Endothelial cell of umbilical vein (primary cell): ENCODE measurements at regions not wholly inside any gene's neighbourhood (a gene's known extent, or its start where the extent isn't known, plus 50 kb on each side); places are given as distances from the start of the nearest gene placed in this dataset.

ENCODE experiments used
- BruUV-seq: library from RNA; stranded (reverse); fragments of 400-500 nt; replicated peaks from 2 replicates; lab custom pipeline; 2021; lab: Mats Ljungman, UMichigan
- CTCF ChIA-PET: fragments of 300-600, 350-600 bp; sonication (Branson Sonifier 250); formaldehyde crosslinking; loops from one replicate; lab custom pipeline; 2021; ENCODE audit warnings: antibody characterized with exemption, inconsistent platforms; lab: Charles Lee
- POLR2A ChIA-PET: fragments of 300-600, 350-600 bp; sonication (Branson Sonifier 250); formaldehyde crosslinking; loops from one replicate; lab custom pipeline; 2021; ENCODE audit warnings: antibody characterized with exemption, inconsistent platforms; lab: Charles Lee
- DNase-seq: peaks from one replicate; pipeline ENCODE4 v3.0.0-alpha.2; 2011; ENCODE audit warnings: low read depth, low spot score
- FAIRE-seq: peaks from 2 replicates; lab custom pipeline; 2011; peaks lifted over from hg19 to GRCh38; lab: Jason Lieb, UNC
- H2AFZ ChIP-seq: 2 replicates; pipeline ENCODE4 v1.6.0; 2012; ENCODE audit warnings: low read depth, low read length, control low read depth, inconsistent platforms
- H3K27ac ChIP-seq: 2 replicates; pipeline ENCODE4 v1.5.1; 2011; ENCODE audit warnings: low read depth, mild to moderate bottlenecking, control low read depth, low read length, moderate library complexity; ENCODE audit not compliant: insufficient read depth
- H3K27me3 ChIP-seq, 2 experiments: 2 replicates each; pipeline versions ENCODE4 v1.6.0 to v1.6.1; 2011; ENCODE audit warnings: low read length in 2 of 2, mixed read lengths in 1 of 2; ENCODE audit not compliant: control insufficient read depth in 2 of 2, insufficient read depth in 2 of 2
- H3K36me3 ChIP-seq, 2 experiments: 2 replicates in 1 of 2; 3 replicates in 1 of 2; pipeline ENCODE4 v1.5.1; 2011; ENCODE audit warnings: low read length in 2 of 2, mild to moderate bottlenecking in 1 of 2, moderate library complexity in 1 of 2; ENCODE audit not compliant: control insufficient read depth in 2 of 2, insufficient read depth in 2 of 2; ENCODE audit errors: extremely low read depth in 1 of 2
- H3K4me1 ChIP-seq: 3 replicates; pipeline ENCODE4 v1.5.1; 2011; ENCODE audit warnings: mild to moderate bottlenecking, low read length; ENCODE audit not compliant: control insufficient read depth, insufficient read depth; ENCODE audit errors: extremely low read depth
- H3K4me2 ChIP-seq: 2 replicates; pipeline ENCODE4 v1.6.1; 2011; ENCODE audit warnings: low read length, control low read depth, mixed read lengths; ENCODE audit not compliant: insufficient read depth
- H3K4me3 ChIP-seq, 3 experiments: fragments of 200-600 bp in 1 of 3; sonication (generic), shearing (Covaris generic) in 1 of 3; replicated peaks in 1 of 3; 2 replicates each; pipeline ENCODE4 v1.5.1; 2011 to 2016; ENCODE audit warnings: control low read depth in 3 of 3, low read length in 3 of 3, mild to moderate bottlenecking in 2 of 3, inconsistent platforms in 1 of 3, low read depth in 1 of 3, moderate library complexity in 1 of 3; ENCODE audit not compliant: insufficient read depth in 1 of 3
- H3K79me2 ChIP-seq: 2 replicates; pipeline ENCODE4 v1.6.0; 2012; ENCODE audit warnings: low read length, inconsistent platforms; ENCODE audit not compliant: control insufficient read depth, insufficient read depth
- H3K9ac ChIP-seq: replicated peaks from 2 replicates; pipeline ENCODE3; 2011; ENCODE audit warnings: low read length, control low read depth; ENCODE audit not compliant: insufficient read depth; ENCODE audit errors: extremely low read depth
- H3K9me1 ChIP-seq: replicated peaks from 3 replicates; pipeline ENCODE4 v1.6.0; 2011; ENCODE audit warnings: mild to moderate bottlenecking, low read length; ENCODE audit not compliant: control insufficient read depth, insufficient read depth; ENCODE audit errors: extremely low read depth
- H3K9me3 ChIP-seq: replicated peaks from 2 replicates; pipeline ENCODE4 v1.5.1; 2012; ENCODE audit warnings: low read length, inconsistent platforms; ENCODE audit not compliant: control insufficient read depth, insufficient read depth
- H4K20me1 ChIP-seq: replicated peaks from 2 replicates; pipeline ENCODE3; 2011; ENCODE audit warnings: mild to moderate bottlenecking, low read length; ENCODE audit not compliant: control insufficient read depth, insufficient read depth; ENCODE audit errors: extremely low read depth
- CTCF ChIP-seq, 2 donors: IDR thresholded peaks; 1 replicate in 1 of 2; 2 replicates in 1 of 2; pipeline ENCODE4 v1.5.1; 2011; ENCODE audit warnings: low read length in 2 of 2, mild to moderate bottlenecking in 2 of 2, moderate library complexity in 2 of 2, control low read depth in 1 of 2, inconsistent platforms in 1 of 2, low read depth in 1 of 2; ENCODE audit not compliant: insufficient read depth in 1 of 2; ENCODE audit errors: extremely low read depth in 1 of 2
- EZH2 ChIP-seq: IDR thresholded peaks from 2 replicates; pipeline ENCODE4 v1.6.1; 2012; ENCODE audit warnings: borderline replicate concordance, low read depth, mild to moderate bottlenecking, moderate library complexity, low read length, inconsistent platforms; ENCODE audit not compliant: severe bottlenecking
- FOS ChIP-seq: IDR thresholded peaks from 2 replicates; pipeline ENCODE4 v1.6.1; 2011; ENCODE audit warnings: mild to moderate bottlenecking, low read length, moderate library complexity, borderline replicate concordance; ENCODE audit not compliant: insufficient read depth
- GATA2 ChIP-seq: IDR thresholded peaks from 2 replicates; pipeline ENCODE4 v1.7.0; 2011; ENCODE audit warnings: low read depth, mild to moderate bottlenecking, moderate library complexity, mixed read lengths, low read length; ENCODE audit not compliant: insufficient read length, insufficient read depth
- JUN ChIP-seq: IDR thresholded peaks from 2 replicates; pipeline ENCODE4 v1.6.1; 2011; ENCODE audit warnings: borderline replicate concordance, low read depth; ENCODE audit not compliant: insufficient read length, insufficient read depth
- MYC ChIP-seq: IDR thresholded peaks from one replicate; pipeline ENCODE4 v1.6.1; 2011; ENCODE audit warnings: mild to moderate bottlenecking, low read depth, low read length
- POLR2A ChIP-seq: IDR thresholded peaks from 2 replicates; pipeline ENCODE4 v1.6.1; 2012; ENCODE audit warnings: low read depth, mild to moderate bottlenecking, control low read depth, low read length
- POLR2AphosphoS5 ChIP-seq: IDR thresholded peaks from 2 replicates; pipeline ENCODE4 v1.6.1; 2012; ENCODE audit warnings: low read depth, mild to moderate bottlenecking, control low read depth, low read length, moderate library complexity; ENCODE audit not compliant: insufficient read depth
- dilution Hi-C: fragments of 300-500 bp; cut with MboI; formaldehyde crosslinking; loops from one replicate; pipeline ENCODE4 v1.15.0; 2019; ENCODE audit warnings: low sequenced_read_pairs; ENCODE audit not compliant: extremely low pct_ligation_motif_present
- intact Hi-C: fragments of 100-400 bp; cut with micrococcal nuclease; formaldehyde crosslinking; loops from one replicate; pipeline ENCODE4 v1.10.0; 2022
- TF ChIP-seq, protein P1 (sequence below): IDR thresholded peaks from 2 replicates; pipeline ENCODE4 v1.6.1; 2011; ENCODE audit not compliant: insufficient read depth, insufficient read length

- no peak for DNase-seq
- no peaks in the 10 kb centered on the region for H3K79me2 ChIP-seq
- no peak overlapping the region for H3K4me2 ChIP-seq
- TF ChIP-seq CTCF (IDR thresholded peaks at IDR 0.05; ENCODE audit: extremely low read depth in 1 of 2, insufficient read depth in 1 of 2, low read depth in 1 of 2, low read length in 2 of 2) (no peak), POLR2AphosphoS5 (no peak), FOS (no peak), EZH2 (no peak), GATA2 (no peak), JUN (no peak), MYC (no peak), POLR2A (no peak)
- TF ChIP-seq, protein P1, sequence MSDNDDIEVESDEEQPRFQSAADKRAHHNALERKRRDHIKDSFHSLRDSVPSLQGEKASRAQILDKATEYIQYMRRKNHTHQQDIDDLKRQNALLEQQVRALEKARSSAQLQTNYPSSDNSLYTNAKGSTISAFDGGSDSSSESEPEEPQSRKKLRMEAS = no peak
- FAIRE-seq = no peak
- peaks cover 12% of the 10 kb centered on the region for H3K9me3 ChIP-seq
- no peak overlapping the region for H3K4me3 ChIP-seq
- H3K4me1 ChIP-seq = no peaks in the 10 kb centered on the region
- H2AFZ ChIP-seq = no peak overlapping the region
- H3K27ac ChIP-seq = no peak overlapping the region
- H3K9me1 ChIP-seq = no peaks in the 10 kb centered on the region
- no TSS peak for BruUV-seq
- intact Hi-C loops = no loop called here
- ChIA-PET POLR2A (no interaction called here), CTCF (no interaction called here)
- H4K20me1 ChIP-seq = no peaks in the 10 kb centered on the region
- no peaks in the 10 kb centered on the region for H3K36me3 ChIP-seq
- H3K9ac ChIP-seq = no peak overlapping the region
- H3K27me3 ChIP-seq = no peaks in the 10 kb centered on the region
- dilution Hi-C loops = no loop called here
Measured at GRCh38 chr18:78655921-78656320, 323.7 kb upstream of the SALL3 start.
